ENCODE measurements at regions not wholly inside any gene's neighbourhood (a gene's known extent, or its start where the extent isn't known, plus 50 kb on each side); places are given as distances from the start of the nearest gene placed in this dataset.

DNA sequence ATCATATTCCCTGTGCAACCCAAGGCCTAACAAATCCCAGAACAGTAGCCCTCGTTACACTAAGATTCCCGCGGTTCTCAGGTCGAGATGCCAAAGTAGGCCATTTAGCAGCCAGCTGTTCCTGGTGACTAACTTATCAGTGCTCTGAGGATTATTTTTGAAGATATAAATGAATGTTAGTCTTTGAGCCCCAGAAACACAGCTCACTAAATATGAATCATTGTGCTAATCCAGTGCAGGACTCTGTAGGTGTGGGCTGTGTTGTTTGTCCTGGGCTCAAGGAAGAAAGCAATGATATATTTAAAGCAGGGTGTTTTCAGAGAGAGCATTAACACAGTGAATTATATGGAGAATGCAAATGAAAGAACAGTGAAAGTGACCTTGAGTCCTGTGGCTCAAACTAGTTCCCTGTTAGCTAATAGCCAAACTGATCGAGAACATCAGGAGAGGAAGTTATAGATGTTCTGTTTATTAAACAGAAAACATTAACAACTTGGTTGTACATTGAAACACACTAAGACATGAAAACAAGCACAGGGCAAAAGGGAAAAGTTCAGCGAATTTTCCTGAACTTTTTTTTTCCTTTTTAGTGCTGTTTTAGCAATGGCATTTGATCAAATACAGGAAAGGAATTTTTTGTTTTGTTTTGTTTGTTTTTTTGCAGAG, 228.3 kb downstream of the RNF152 start:
- POLR2A ChIA-PET: no interaction called here
- no peak for DNase-seq (ENCODE audit: low read depth, low spot score)
- Histone ChIP-seq H3K9me3 (ENCODE audit: control insufficient read depth, insufficient read depth, low read length) (no peaks in the 10 kb centered on the region), H3K27me3 (ENCODE audit: control insufficient read depth, insufficient read depth, low read length) (no peaks in the 10 kb centered on the region), H3K27ac (ENCODE audit: low read depth, low read length) (no peak overlapping the region), H3K4me3 (ENCODE audit: low read depth, low read length) (no peak overlapping the region)
- TF ChIP-seq, protein P1, sequence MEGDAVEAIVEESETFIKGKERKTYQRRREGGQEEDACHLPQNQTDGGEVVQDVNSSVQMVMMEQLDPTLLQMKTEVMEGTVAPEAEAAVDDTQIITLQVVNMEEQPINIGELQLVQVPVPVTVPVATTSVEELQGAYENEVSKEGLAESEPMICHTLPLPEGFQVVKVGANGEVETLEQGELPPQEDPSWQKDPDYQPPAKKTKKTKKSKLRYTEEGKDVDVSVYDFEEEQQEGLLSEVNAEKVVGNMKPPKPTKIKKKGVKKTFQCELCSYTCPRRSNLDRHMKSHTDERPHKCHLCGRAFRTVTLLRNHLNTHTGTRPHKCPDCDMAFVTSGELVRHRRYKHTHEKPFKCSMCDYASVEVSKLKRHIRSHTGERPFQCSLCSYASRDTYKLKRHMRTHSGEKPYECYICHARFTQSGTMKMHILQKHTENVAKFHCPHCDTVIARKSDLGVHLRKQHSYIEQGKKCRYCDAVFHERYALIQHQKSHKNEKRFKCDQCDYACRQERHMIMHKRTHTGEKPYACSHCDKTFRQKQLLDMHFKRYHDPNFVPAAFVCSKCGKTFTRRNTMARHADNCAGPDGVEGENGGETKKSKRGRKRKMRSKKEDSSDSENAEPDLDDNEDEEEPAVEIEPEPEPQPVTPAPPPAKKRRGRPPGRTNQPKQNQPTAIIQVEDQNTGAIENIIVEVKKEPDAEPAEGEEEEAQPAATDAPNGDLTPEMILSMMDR (IDR thresholded peaks at IDR 0.05; ENCODE audit: low read depth, low read length): no peak
- CTCF ChIA-PET: no interaction called here

DNA sequence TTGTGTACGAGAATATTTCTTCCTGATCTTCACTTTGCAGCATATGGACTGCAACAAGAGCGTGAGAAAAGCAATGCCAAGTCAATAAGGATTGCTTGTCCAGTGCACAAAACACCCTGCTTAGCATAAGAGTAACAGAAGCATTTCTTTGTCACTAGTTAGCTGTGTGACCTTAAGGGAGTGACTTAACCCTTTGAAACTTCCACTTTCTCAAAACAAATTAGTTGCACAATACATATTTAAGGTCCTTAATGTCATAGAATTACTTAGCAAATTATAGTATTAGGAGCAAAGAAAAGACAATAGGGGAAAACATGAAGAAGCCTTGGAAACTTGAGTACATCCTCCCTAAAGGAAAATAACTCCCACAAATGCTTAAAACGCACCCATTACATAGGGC, 230.1 kb downstream of the RNF152 start:
- TF ChIP-seq, protein P1 (IDR thresholded peaks at IDR 0.05; ENCODE audit: low read depth, low read length): no peak
- DNase-seq (ENCODE audit: low read depth, low spot score): no peak
- POLR2A ChIA-PET: no interaction called here
- H3K27ac ChIP-seq (ENCODE audit: low read depth, low read length): no peak overlapping the region
- CTCF ChIA-PET: no interaction called here
- no peaks in the 10 kb centered on the region for H3K27me3 ChIP-seq (ENCODE audit: control insufficient read depth, insufficient read depth, low read length)
- H3K4me3 ChIP-seq (ENCODE audit: low read depth, low read length): no peak overlapping the region
- H3K9me3 ChIP-seq (ENCODE audit: control insufficient read depth, insufficient read depth, low read length): no peaks in the 10 kb centered on the region

DNA sequence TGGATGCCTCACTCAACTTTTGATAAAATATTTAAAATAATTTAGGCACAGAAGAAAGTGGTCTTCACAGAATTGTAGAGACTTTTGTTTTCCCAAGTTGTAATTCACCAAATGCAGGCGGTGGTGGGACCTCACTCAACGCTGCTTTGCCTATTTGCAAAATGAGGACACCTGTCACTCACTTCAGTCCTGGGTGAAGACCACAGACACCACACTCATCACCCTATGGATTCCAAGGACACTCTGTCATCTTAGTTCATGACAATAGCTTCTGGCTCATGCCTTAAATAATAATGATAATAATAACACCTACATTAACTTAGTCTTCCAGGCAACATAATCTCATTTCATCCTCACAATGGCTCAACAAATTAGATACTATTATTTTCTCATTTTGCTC, 234.4 kb downstream of the RNF152 start:
- CTCF ChIA-PET: interaction anchor here (1.1 kb wide), 1 partner anchor 77 kb away, joined by 3 read pairs; no protein-coding TSS in a partner anchor
- H3K27me3 ChIP-seq (ENCODE audit: control insufficient read depth, insufficient read depth, low read length): no peaks in the 10 kb centered on the region
- DNase-seq (ENCODE audit: low read depth, low spot score): no peak
- POLR2A ChIA-PET: no interaction called here
- H3K4me3 ChIP-seq (ENCODE audit: low read depth, low read length): no peak overlapping the region
- TF ChIP-seq, protein P1 (IDR thresholded peaks at IDR 0.05; ENCODE audit: low read depth, low read length): no peak
- no peak overlapping the region for H3K27ac ChIP-seq (ENCODE audit: low read depth, low read length)
- no peaks in the 10 kb centered on the region for H3K9me3 ChIP-seq (ENCODE audit: control insufficient read depth, insufficient read depth, low read length)

DNA sequence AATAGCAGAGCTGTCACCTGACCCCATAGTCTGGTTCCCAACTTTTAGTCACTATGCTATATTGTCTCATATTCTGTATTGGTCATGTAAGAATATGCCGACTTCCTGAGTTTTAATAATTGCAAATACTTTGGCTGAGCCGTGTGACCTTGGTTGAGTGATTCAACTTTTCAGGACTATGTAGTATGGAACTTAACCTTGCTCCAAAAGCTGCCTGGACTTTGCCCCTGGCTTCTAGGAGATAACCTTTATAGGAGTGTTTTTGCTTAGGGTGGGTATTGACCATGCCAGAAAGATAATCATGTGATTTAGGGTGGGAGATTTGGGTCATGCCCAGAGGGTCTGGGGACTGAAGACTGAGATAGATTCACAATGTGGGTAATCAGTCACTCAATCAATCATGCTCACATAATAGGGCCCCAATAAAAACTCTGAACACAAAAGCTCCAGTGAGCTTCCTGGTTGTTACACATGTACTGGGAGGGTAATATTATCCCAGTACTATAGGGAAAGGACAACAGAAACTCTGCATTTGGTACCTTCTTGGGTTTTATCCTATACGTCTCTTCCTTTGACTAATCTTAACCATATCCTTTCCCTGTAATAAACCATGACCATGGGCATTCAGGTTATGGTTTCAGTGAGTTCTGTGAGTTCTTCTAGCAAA, 235.6 kb downstream of the RNF152 start:
- Histone ChIP-seq H3K4me3 (ENCODE audit: low read depth, low read length) (no peak overlapping the region), H3K9me3 (ENCODE audit: control insufficient read depth, insufficient read depth, low read length) (no peaks in the 10 kb centered on the region), H3K27me3 (ENCODE audit: control insufficient read depth, insufficient read depth, low read length) (no peaks in the 10 kb centered on the region), H3K27ac (ENCODE audit: low read depth, low read length) (no peak overlapping the region)
- no peak for DNase-seq (ENCODE audit: low read depth, low spot score)
- POLR2A ChIA-PET: no interaction called here
- CTCF ChIA-PET: no interaction called here
- TF ChIP-seq, protein P1 (IDR thresholded peaks at IDR 0.05; ENCODE audit: low read depth, low read length): no peak

GRCh38 chr18:61655630-61656029, 237.2 kb downstream of the RNF152 start:
- CTCF ChIA-PET: interaction anchor here (0.6 kb wide), 1 partner anchor 90 kb away, joined by 3 read pairs; no protein-coding TSS in a partner anchor
- H3K27me3 ChIP-seq (ENCODE audit: control insufficient read depth, insufficient read depth, low read length): no peaks in the 10 kb centered on the region
- no peak for DNase-seq (ENCODE audit: low read depth, low spot score)
- no peaks in the 10 kb centered on the region for H3K9me3 ChIP-seq (ENCODE audit: control insufficient read depth, insufficient read depth, low read length)
- no peak overlapping the region for H3K27ac ChIP-seq (ENCODE audit: low read depth, low read length)
- TF ChIP-seq, protein P1 (IDR thresholded peaks at IDR 0.05; ENCODE audit: low read depth, low read length): no peak
- no peak overlapping the region for H3K4me3 ChIP-seq (ENCODE audit: low read depth, low read length)
- POLR2A ChIA-PET: no interaction called here

Measured in AG04450 (cell line).